ENCODE measurements at regions not wholly inside any gene's neighbourhood (a gene's known extent, or its start where the extent isn't known, plus 50 kb on each side); places are given as distances from the start of the nearest gene placed in this dataset.

GRCh38 chr3:188060264-188060835, 93.6 kb upstream of the LPP start:
- TF ChIP-seq, protein P1, sequence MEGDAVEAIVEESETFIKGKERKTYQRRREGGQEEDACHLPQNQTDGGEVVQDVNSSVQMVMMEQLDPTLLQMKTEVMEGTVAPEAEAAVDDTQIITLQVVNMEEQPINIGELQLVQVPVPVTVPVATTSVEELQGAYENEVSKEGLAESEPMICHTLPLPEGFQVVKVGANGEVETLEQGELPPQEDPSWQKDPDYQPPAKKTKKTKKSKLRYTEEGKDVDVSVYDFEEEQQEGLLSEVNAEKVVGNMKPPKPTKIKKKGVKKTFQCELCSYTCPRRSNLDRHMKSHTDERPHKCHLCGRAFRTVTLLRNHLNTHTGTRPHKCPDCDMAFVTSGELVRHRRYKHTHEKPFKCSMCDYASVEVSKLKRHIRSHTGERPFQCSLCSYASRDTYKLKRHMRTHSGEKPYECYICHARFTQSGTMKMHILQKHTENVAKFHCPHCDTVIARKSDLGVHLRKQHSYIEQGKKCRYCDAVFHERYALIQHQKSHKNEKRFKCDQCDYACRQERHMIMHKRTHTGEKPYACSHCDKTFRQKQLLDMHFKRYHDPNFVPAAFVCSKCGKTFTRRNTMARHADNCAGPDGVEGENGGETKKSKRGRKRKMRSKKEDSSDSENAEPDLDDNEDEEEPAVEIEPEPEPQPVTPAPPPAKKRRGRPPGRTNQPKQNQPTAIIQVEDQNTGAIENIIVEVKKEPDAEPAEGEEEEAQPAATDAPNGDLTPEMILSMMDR (IDR thresholded peaks at IDR 0.05): no peak
- no peak for TF ChIP-seq POLR2A (IDR thresholded peaks at IDR 0.05)

All from thyroid gland (tissue), 4 donors.